HUES64 (cell line): ENCODE measurements at regions not wholly inside any gene's neighbourhood (a gene's known extent, or its start where the extent isn't known, plus 50 kb on each side); places are given as distances from the start of the nearest gene placed in this dataset.

Experiments
- H3K27ac ChIP-seq: 2 replicates; pipeline ENCODE4 v1.7.0; 2013; ENCODE audit warnings: low read depth, low read length, inconsistent platforms
- H3K27me3 ChIP-seq: 2 replicates; pipeline ENCODE4 v1.6.1; 2013; ENCODE audit warnings: mild to moderate bottlenecking, low read length; ENCODE audit not compliant: insufficient read depth
- H3K36me3 ChIP-seq: 2 replicates; pipeline ENCODE4 v1.6.1; 2013; ENCODE audit warnings: mild to moderate bottlenecking, low read length; ENCODE audit not compliant: insufficient read depth
- H3K4me1 ChIP-seq: 2 replicates; pipeline ENCODE4 v1.6.1; 2013; ENCODE audit warnings: mild to moderate bottlenecking, low read length, moderate library complexity; ENCODE audit not compliant: insufficient read depth
- H3K4me3 ChIP-seq: 2 replicates; pipeline ENCODE4 v1.5.1; 2013; ENCODE audit warnings: mild to moderate bottlenecking, low read length, moderate library complexity
- H3K9ac ChIP-seq: 2 replicates; pipeline ENCODE4 v1.6.1; 2013; ENCODE audit warnings: mild to moderate bottlenecking, low read depth, low read length
- H3K9me3 ChIP-seq: 2 replicates; pipeline ENCODE4 v1.6.1; 2013; ENCODE audit warnings: low read depth, low read length; ENCODE audit not compliant: insufficient read depth
- WGBS: fragments of 150-250, 120-280 bp; methylation state at CpG from one replicate; pipeline ENCODE4 v1.1.7; 2013; ENCODE audit warnings: missing lambda C conversion rate; 5-methylcytosine and 5-hydroxymethylcytosine counted together

- 91% methylated on average over 12 of the region's 12 CpGs for WGBS
- H3K9me3 ChIP-seq: no peaks in the 10 kb centered on the region
- H3K4me3 ChIP-seq: no peak overlapping the region
- no peaks in the 10 kb centered on the region for H3K27me3 ChIP-seq
- no peak overlapping the region for H3K27ac ChIP-seq
- H3K36me3 ChIP-seq: no peaks in the 10 kb centered on the region
- no peak overlapping the region for H3K9ac ChIP-seq
- no peaks in the 10 kb centered on the region; the same call in 1 of the 2 replicates for H3K4me1 ChIP-seq
Measured at GRCh38 chr13:111037927-111038326, 77.2 kb upstream of the ARHGEF7 start.

DNA sequence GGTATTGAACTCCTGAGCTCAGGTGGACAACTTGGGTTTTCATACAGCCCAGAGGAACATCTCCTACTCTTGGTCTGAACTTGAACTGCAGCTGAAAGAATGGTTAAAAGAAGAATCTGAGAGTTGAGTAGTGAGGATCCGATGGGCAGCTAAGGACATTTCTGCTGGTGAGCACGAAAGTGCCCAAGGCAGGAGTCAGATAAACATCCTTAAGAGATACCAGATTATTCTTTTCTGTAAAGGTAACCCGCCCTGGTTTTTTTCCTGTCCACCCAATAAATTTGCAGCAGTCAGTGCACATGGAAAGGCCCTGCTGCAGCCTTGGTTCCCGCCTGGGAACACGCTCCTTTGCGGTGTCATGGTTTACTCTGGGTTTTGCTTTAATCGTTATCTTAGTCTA lies 78.4 kb upstream of the ARHGEF7 start:
- WGBS: 96% methylated on average over 7 of the region's 7 CpGs
- H3K36me3 ChIP-seq: no peaks in the 10 kb centered on the region
- no peak overlapping the region for H3K27ac ChIP-seq
- no peak overlapping the region for H3K9ac ChIP-seq
- no peak overlapping the region for H3K4me3 ChIP-seq
- no peaks in the 10 kb centered on the region for H3K27me3 ChIP-seq
- H3K4me1 ChIP-seq: no peaks in the 10 kb centered on the region; the same call in 1 of the 2 replicates
- H3K9me3 ChIP-seq: no peaks in the 10 kb centered on the region

GRCh38 chr13:111035861-111036260 lies 79.2 kb upstream of the ARHGEF7 start:
- Histone ChIP-seq H3K4me1 (no peaks in the 10 kb centered on the region; the same call in 1 of the 2 replicates), H3K36me3 (no peaks in the 10 kb centered on the region), H3K9me3 (no peaks in the 10 kb centered on the region), H3K4me3 (no peak overlapping the region), H3K27ac (no peak overlapping the region), H3K9ac (no peak overlapping the region), H3K27me3 (no peaks in the 10 kb centered on the region)
- WGBS: 94% methylated on average over 10 of the region's 10 CpGs

DNA sequence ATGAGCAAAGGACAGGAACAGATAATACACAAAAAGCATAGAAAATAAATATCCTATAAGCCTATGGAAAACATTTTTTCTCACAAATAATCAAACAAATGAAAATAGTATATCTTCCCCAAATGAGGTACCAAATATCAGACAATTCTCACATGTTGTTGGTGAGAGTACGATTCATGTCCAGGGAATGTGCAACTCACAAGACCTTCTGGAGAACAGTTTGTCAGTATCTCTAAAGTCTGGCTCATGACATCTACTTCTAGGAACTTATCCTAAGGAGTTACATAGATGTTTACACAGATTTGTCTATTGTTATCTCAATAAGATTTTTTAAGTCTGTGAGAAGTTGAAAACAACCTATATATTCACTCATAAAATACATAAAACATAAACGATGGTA lies 80.3 kb upstream of the ARHGEF7 start:
- H3K27me3 ChIP-seq: no peaks in the 10 kb centered on the region
- H3K9ac ChIP-seq: no peak overlapping the region
- no peaks in the 10 kb centered on the region; the same call in 1 of the 2 replicates for H3K4me1 ChIP-seq
- H3K4me3 ChIP-seq: no peak overlapping the region
- no peaks in the 10 kb centered on the region for H3K36me3 ChIP-seq
- H3K27ac ChIP-seq: no peak overlapping the region
- WGBS: 100% methylated on average over 1 of the region's 2 CpGs
- H3K9me3 ChIP-seq: no peaks in the 10 kb centered on the region

DNA sequence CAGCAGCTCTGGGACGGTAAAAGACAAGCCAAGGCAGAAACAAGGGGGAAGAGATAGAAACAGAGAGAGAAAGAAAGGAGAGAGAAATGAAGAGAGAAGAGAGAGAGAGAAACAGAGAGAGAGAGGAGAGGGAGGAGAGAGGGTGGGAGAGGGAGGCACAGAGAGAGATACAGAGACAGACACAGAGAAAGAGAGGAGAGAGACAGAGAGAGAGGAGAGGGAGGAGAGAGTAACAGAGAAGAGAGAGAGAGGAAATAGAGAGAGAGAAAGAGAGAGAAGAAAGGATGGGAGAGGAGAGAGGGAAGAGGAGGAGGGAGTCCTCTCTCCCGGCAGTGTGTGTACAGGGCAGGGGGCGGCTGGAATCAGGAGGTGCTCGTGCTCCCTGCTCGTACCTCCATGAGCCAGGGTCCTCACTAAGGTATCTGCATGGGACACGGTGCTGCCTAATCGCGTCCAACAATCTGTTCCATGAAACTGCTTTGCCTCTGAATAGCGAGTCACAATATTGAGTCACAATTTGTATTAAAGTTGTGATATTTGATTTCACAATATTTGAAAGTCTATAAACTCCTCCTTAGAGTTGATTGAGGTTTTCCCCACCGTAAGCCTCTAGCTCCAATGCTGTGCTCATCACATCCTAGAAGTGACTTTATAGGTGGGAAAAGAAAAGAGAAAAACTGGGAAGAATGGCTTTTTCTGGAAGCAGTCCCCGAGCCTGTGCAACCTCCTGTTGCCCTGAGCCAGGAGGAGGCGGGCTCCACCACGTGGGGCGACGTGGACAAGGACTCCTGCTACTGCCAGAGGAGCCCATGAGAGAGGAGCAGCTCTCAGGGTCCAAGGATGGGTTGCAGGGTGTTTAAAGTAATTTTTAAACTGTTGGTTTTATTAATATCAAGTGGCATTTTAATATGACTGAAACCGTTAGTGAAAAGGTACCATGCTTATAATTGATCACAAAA lies 81.7 kb upstream of the ARHGEF7 start:
- no peak overlapping the region for H3K9ac ChIP-seq

GRCh38 chr13:111031531-111031961 lies 83.6 kb upstream of the ARHGEF7 start:
- Histone ChIP-seq H3K4me1 (no peaks in the 10 kb centered on the region), H3K9ac (no peak overlapping the region), H3K36me3 (no peaks in the 10 kb centered on the region), H3K27me3 (no peaks in the 10 kb centered on the region), H3K4me3 (no peak overlapping the region), H3K9me3 (no peaks in the 10 kb centered on the region), H3K27ac (no peak overlapping the region)
- WGBS: 91% methylated on average over 8 of the region's 8 CpGs

More for the DNA sequence above, 81.7 kb upstream of the ARHGEF7 start:
- no peak overlapping the region for H3K4me3 ChIP-seq
- WGBS: 75% methylated on average over 14 of the region's 16 CpGs
- no peak overlapping the region for H3K27ac ChIP-seq
- H3K27me3 ChIP-seq: no peaks in the 10 kb centered on the region
- H3K4me1 ChIP-seq: no peaks in the 10 kb centered on the region; the same call in 1 of the 2 replicates
- no peaks in the 10 kb centered on the region for H3K36me3 ChIP-seq
- H3K9me3 ChIP-seq: no peaks in the 10 kb centered on the region

DNA sequence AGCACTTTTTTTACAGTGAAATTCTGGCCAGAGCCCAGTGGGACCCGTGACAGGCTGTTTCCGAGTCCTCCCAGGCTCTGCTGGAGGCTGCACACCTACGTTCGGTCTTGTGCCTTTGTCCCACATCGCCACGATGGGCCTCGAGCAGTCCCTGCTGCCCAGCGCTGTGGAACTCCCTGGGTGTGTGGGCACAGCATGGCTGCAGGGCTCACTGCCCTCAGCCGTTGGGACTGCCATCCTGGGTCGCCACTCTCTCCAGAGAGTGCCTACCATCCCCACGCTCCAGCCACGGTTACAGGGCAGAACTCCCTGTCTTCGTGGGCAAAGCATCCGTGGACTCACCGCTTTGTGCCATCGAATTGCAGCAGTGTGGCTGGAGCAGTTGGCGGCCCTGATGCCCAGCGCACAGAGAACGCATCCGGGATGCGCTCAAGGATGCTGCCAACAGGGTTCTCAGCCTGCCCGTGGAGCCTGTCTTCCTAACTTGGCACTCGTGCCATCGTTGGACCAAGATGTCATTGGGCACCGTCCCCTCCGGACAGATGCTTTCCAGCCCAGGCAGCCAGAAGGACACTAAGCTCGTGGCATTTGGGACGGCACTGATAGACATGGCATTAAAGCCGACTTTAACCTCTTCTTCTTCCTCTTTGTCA lies 85.0 kb upstream of the ARHGEF7 start:
- Histone ChIP-seq H3K36me3 (no peaks in the 10 kb centered on the region), H3K4me1 (no peaks in the 10 kb centered on the region), H3K4me3 (no peak overlapping the region), H3K9me3 (no peaks in the 10 kb centered on the region), H3K27me3 (no peaks in the 10 kb centered on the region), H3K9ac (no peak overlapping the region), H3K27ac (no peak overlapping the region)
- 95% methylated on average over 29 of the region's 29 CpGs for WGBS

DNA sequence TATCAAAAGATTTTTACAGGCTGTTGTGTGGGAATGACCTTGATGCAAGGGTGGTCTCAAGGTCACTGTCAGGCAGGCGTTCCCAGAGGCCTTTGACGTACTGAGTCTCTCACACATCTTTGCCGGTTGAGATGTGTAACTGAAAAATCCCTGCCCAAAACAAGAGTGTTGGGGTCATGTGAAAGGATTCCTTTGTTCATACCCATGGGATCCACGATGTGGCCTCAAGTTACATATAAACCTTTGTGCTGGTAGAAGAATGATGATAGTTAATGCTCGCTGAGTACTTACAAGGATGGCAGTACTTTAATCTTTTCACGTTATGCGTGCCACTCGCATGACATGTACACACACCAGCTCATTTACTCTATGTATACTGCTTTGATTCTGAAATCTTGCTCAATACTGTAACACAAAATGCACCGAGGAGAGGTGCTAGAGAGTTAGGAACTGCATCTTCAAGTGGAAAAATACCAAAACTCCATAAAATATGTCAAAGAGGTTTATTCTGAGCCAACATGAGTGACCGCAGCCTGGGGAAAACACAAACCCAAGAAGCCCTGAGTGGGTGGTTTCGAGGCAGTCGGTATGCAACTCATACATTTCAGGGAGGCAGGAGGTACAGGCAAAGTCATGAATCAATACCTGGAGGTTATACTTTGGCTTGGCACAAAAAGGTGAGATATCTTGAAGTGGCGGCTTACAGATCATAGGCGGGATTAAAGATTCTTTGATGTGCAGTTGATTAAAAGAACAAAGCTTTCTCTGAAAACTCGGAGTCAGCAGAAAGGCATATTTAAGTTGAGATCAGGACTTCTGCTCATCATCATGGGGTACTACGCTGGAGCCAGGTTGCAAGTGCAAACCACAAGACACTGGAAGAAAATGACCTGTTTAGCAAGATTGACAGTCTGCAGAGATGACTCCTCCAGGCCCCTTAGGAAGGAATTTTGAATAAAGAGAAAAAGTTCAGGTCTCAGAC lies 87.4 kb upstream of the ARHGEF7 start:
- Histone ChIP-seq H3K27ac (no peak overlapping the region), H3K4me1 (no peaks in the 10 kb centered on the region), H3K9me3 (0 out of 2 replicates have a peak, but pooled peaks cover under 1% of the 10 kb centered on the region), H3K4me3 (no peak overlapping the region), H3K27me3 (no peaks in the 10 kb centered on the region), H3K36me3 (no peaks in the 10 kb centered on the region), H3K9ac (no peak overlapping the region)
- WGBS: 95% methylated on average over 16 of the region's 16 CpGs

DNA sequence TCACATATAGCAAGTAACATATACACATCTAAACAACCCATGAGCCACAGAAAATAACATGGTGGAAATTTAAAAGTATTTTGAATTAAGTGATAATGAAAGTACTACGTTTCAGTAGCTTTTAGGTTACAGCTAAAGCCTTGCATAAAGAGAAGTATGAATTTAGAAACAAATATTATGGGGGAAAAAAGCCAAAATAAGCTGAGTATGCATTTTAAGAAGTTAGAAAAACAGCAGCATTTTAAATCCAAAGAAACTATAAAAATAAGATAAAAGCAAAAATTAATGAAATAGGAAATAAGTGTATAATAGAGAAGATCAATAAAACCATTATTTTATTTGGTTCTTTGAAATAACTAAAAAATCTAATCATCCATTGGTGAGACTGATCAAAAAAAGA lies 89.8 kb upstream of the ARHGEF7 start:
- no peak overlapping the region for H3K9ac ChIP-seq
- H3K4me3 ChIP-seq: no peak overlapping the region
- no peaks in the 10 kb centered on the region for H3K4me1 ChIP-seq
- no peaks in the 10 kb centered on the region for H3K27me3 ChIP-seq
- H3K36me3 ChIP-seq: no peaks in the 10 kb centered on the region
- WGBS: 88% methylated on average over 1 of the region's 1 CpG
- no peak overlapping the region for H3K27ac ChIP-seq
- H3K9me3 ChIP-seq: peaks cover 24% of the 10 kb centered on the region

GRCh38 chr13:111022886-111023285 lies 92.2 kb upstream of the ARHGEF7 start:
- Histone ChIP-seq H3K4me3 (no peak overlapping the region), H3K36me3 (no peaks in the 10 kb centered on the region), H3K27ac (no peak overlapping the region), H3K9ac (no peak overlapping the region), H3K4me1 (no peaks in the 10 kb centered on the region), H3K9me3 (peaks cover 26% of the 10 kb centered on the region), H3K27me3 (no peaks in the 10 kb centered on the region)
- 93% methylated on average over 6 of the region's 6 CpGs for WGBS
